SK-N-SH (cell line): ENCODE measurements at regions not wholly inside any gene's neighbourhood (a gene's known extent, or its start where the extent isn't known, plus 50 kb on each side); places are given as distances from the start of the nearest gene placed in this dataset.
"Not testable (repeated sequence)": the region's sequence is repeated elsewhere in the genome, so short reads cannot be mapped to it uniquely, and the experiment has no call there.

Experiments used
- CTCF ChIA-PET: fragments of 300-600, 350-600 bp; formaldehyde crosslinking; extraction: SDS; loops from one replicate; lab custom pipeline; 2021; lab: Yijun Ruan, JAX
- POLR2A ChIA-PET: fragments of 350-600 bp; sonication (Branson Sonifier 250); formaldehyde crosslinking; extraction: SDS; loops from one replicate; lab custom pipeline; 2020; ENCODE audit warnings: antibody characterized with exemption, inconsistent platforms; lab: Yijun Ruan, JAX
- DNase-seq: peaks from one replicate; pipeline ENCODE4 v3.0.0; 2012
- H2AFZ ChIP-seq: fragments of 200-600 bp; sonication (generic); 2 replicates; pipeline ENCODE4 v1.8.1; 2016; ENCODE audit warnings: antibody characterized with exemption, mild to moderate bottlenecking, low read depth
- H3F3A ChIP-seq: fragments of 200-600 bp; sonication (generic); replicated peaks from 2 replicates; pipeline ENCODE3; 2016; ENCODE audit warnings: antibody characterized with exemption, mild to moderate bottlenecking; ENCODE audit not compliant: insufficient read depth
- H3K27ac ChIP-seq, 2 experiments: fragments of 200-500 bp in 1 of 2; fragments of 200-600 bp in 1 of 2; sonication (Bioruptor generic) in 1 of 2; sonication (generic), shearing (Covaris generic) in 1 of 2; 2 replicates each; pipeline versions ENCODE4 v1.5.1 to v1.6.1; 2014 to 2016; ENCODE audit warnings: low read depth in 2 of 2, inconsistent platforms in 1 of 2, low read length in 1 of 2, mild to moderate bottlenecking in 1 of 2, mixed read lengths in 1 of 2
- H3K27me3 ChIP-seq: fragments of 200-600 bp; sonication (generic), shearing (Covaris generic); 2 replicates; pipeline ENCODE4 v1.6.1; 2016; ENCODE audit warnings: mixed run types; ENCODE audit not compliant: insufficient read depth
- H3K36me3 ChIP-seq, 2 experiments: fragments of 200-500 bp in 1 of 2; fragments of 200-600 bp in 1 of 2; sonication (Bioruptor generic) in 1 of 2; sonication (generic) in 1 of 2; replicated peaks in 1 of 2; 2 replicates each; pipeline versions ENCODE3 to v1.5.1; 2014 to 2016; ENCODE audit warnings: low read length in 1 of 2, mild to moderate bottlenecking in 1 of 2; ENCODE audit not compliant: insufficient read depth in 2 of 2, control insufficient read depth in 1 of 2
- H3K4me1 ChIP-seq, 2 experiments: fragments of 200-500 bp in 1 of 2; fragments of 200-600 bp in 1 of 2; sonication (Bioruptor generic) in 1 of 2; sonication (generic), shearing (Covaris generic) in 1 of 2; 2 replicates each; pipeline versions ENCODE4 v1.5.1 to v1.6.1; 2014 to 2016; ENCODE audit warnings: low read depth in 1 of 2, low read length in 1 of 2, mixed run types in 1 of 2; ENCODE audit not compliant: insufficient read depth in 2 of 2, control insufficient read depth in 1 of 2
- H3K4me2 ChIP-seq: fragments of 200-600 bp; sonication (generic), shearing (Covaris generic); 2 replicates; pipeline ENCODE4 v1.6.1; 2017; ENCODE audit warnings: mixed run types
- H3K4me3 ChIP-seq, 2 experiments: fragments of 200-500 bp in 1 of 2; fragments of 200-600 bp in 1 of 2; sonication (Bioruptor generic) in 1 of 2; sonication (generic), shearing (Covaris generic) in 1 of 2; 2 replicates each; pipeline versions ENCODE4 v1.5.1 to v1.8.1; 2014 to 2016; ENCODE audit warnings: low read depth in 2 of 2, inconsistent platforms in 1 of 2, low read length in 1 of 2, mild to moderate bottlenecking in 1 of 2, mixed read lengths in 1 of 2, moderate library complexity in 1 of 2
- H3K79me2 ChIP-seq: fragments of 200-600 bp; sonication (generic); 2 replicates; pipeline ENCODE4 v1.8.1; 2017; ENCODE audit warnings: mild to moderate bottlenecking; ENCODE audit not compliant: insufficient read depth
- H3K9ac ChIP-seq: fragments of 200-600 bp; sonication (generic); 2 replicates; pipeline ENCODE4 v1.6.1; 2017; ENCODE audit warnings: mixed run types
- H3K9me2 ChIP-seq: fragments of 200-600 bp; sonication (generic); 2 replicates; pipeline ENCODE4 v1.6.1; 2017; ENCODE audit warnings: mixed run types
- H3K9me3 ChIP-seq: fragments of 200-600 bp; sonication (generic); 2 replicates; pipeline ENCODE4 v1.6.1; 2017; ENCODE audit warnings: mixed run types, mild to moderate bottlenecking, moderate library complexity
- H4K20me1 ChIP-seq: fragments of 200-600 bp; sonication (generic); 2 replicates; pipeline ENCODE4 v1.6.1; 2017; ENCODE audit warnings: mild to moderate bottlenecking, mixed run types; ENCODE audit not compliant: insufficient read depth
- WGBS: methylation state at CpG from one replicate; pipeline ENCODE4 v1.1.6; 2017; ENCODE audit warnings: low lambda C conversion rate; 5-methylcytosine and 5-hydroxymethylcytosine counted together

DNA sequence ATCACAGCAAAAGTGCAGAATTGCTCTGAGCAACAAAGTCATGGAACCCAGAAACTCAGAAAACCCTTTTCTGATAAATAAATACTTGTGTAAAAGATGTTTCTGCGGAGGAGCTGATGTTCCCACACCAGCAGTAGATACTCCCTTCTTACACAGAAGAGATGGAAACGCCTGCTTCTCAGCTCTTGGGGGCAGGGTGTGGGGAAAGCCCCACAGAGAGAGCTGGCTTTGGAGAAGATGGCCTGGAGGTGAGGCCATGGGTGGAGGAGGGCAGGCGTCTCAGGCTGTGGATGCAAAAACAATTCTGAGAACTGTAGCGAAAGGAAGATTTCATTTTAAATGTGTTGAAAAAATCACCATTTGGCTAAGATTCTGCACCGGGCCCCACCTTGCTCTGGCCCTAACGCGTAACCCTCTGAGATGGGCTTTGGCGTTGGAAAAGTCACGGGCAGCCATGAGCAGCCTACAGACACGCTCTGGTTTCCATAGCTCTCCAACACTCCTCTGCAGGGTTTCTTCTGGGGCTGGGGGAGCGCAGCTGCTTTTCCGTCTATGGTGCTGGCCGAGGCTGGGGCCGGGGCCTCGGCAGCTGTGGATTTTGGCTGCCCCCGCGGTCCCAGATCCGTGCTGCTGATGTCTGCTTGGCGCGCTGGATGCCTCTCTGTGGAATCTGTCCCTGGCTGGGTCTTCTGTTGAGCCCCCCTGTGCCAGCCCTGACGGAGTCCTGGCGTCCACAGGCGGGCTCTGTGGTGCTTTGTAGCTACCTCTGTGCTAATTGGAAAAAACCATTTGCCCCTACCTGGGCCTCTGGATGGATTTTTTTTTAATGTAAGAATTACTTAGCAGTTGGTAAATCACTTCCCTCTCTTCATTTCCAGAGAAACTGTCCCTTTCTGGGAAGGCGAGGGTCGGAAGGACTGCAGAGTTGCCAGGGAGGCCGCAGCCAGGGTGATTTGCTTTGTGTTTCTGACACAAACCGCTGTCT lies 200.9 kb downstream of the BANP start:
- DNase-seq, H3K79me2 ChIP-seq, H3K4me3 ChIP-seq, H3K36me3 ChIP-seq, H3K9me3 ChIP-seq, CTCF ChIA-PET, H3K9ac ChIP-seq, H3K9me2 ChIP-seq, H2AFZ ChIP-seq, H4K20me1 ChIP-seq, POLR2A ChIA-PET, H3F3A ChIP-seq, H3K4me2 ChIP-seq, H3K27me3 ChIP-seq: not testable (repeated sequence)
- H3K4me1 ChIP-seq: peaks cover 0 to 34% of the 10 kb centered on the region in 2 experiments; a peak in 1 of 4 replicates
- 80% methylated on average over 17 of the region's 27 CpGs for WGBS
- peak overlapping the region in 1 of 2 experiments; percentile 62; a peak in 1 of 4 replicates for H3K27ac ChIP-seq

DNA sequence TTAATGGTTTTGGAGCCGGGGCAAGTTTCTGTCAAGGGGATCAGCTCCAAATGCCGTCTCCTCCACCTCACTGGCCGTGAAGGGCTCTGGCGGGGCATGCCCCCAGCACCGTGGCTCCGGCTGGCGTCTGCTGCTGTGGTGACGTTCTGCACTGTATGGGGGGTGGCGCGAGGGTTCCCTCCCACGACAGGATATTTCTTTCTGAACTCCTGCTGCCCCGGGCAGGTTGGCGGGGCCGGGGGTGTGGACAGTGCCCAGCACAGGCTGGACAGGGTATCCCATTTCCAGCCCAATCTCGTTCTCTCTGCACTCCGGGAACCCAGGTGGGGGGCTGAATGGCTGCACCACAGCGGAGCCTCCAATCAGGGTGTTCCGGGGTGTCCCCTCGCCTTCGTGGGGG lies 201.6 kb downstream of the BANP start:
- POLR2A ChIA-PET, H3K4me2 ChIP-seq, CTCF ChIA-PET, H3K36me3 ChIP-seq, H3K9ac ChIP-seq, H3K79me2 ChIP-seq, H3K27me3 ChIP-seq, H3K9me2 ChIP-seq, H4K20me1 ChIP-seq, H3K9me3 ChIP-seq, H3F3A ChIP-seq, H3K4me3 ChIP-seq, H2AFZ ChIP-seq: not testable (repeated sequence)
- H3K27ac ChIP-seq: peak overlapping the region in 1 of 2 experiments; percentile 25; a peak in 1 of 4 replicates
- H3K4me1 ChIP-seq: peaks cover 0 to 35% of the 10 kb centered on the region in 2 experiments; a peak in 1 of 4 replicates
- WGBS: 55% methylated on average over 5 of the region's 20 CpGs
- DNase-seq: peak; percentile 31

DNA sequence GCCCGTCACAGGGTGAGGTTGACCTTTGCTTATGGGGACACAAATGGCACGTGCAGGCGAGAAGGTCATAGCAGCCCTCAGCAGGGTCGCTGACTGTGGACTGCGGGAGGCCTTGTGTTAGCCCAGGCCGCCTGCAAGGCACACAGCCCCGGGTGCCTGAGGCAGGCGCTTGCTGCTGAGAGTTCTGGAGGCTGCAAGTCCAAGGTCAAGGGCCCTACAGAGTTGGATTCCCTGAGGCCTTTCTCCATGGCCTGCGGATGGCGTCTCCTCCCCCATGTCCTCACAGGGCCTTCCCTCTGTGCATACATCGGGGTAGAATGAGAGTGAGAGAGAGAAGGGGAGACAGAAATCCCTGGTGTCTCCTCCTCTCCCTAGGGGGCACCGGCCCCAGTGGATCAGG lies 202.3 kb downstream of the BANP start:
- H3K27me3 ChIP-seq, H3K4me2 ChIP-seq, H3K27ac ChIP-seq, H3K4me3 ChIP-seq, POLR2A ChIA-PET, H3F3A ChIP-seq, H2AFZ ChIP-seq, H4K20me1 ChIP-seq, H3K9me3 ChIP-seq, H3K9me2 ChIP-seq, DNase-seq, H3K9ac ChIP-seq, H3K79me2 ChIP-seq, H3K36me3 ChIP-seq, CTCF ChIA-PET: not testable (repeated sequence)
- 60% methylated on average over 1 of the region's 12 CpGs for WGBS
- peaks cover 0 to 33% of the 10 kb centered on the region in 2 experiments; a peak in 1 of 4 replicates for H3K4me1 ChIP-seq

DNA sequence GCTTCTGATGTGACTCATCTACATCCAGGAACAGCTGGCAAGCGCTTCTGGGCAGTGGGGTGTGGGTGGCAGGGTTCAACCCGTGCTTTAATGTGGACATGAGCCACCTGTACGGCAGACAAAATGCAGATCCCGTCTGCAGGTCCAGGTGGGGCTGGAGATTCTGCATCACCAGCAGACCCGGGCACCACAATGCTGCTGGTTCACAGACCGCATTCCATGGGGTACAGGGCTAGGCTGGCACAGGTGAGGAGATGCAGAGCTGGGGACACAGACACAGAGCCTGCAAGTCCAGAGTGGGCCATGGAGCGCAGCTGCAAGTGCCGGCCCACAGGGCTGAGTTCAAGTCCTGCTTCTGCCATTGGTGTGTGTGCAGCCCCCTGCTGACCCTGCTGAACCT lies 203.7 kb downstream of the BANP start:
- H3K9ac ChIP-seq, H2AFZ ChIP-seq, H3K9me2 ChIP-seq, H3K9me3 ChIP-seq, DNase-seq, H4K20me1 ChIP-seq, H3K27ac ChIP-seq, H3K79me2 ChIP-seq, H3K36me3 ChIP-seq, POLR2A ChIA-PET, H3K27me3 ChIP-seq, H3K4me2 ChIP-seq, H3K4me3 ChIP-seq, CTCF ChIA-PET, H3F3A ChIP-seq: not testable (repeated sequence)
- 80% methylated on average over 3 of the region's 8 CpGs for WGBS
- peaks cover 0 to 27% of the 10 kb centered on the region in 2 experiments; a peak in 1 of 4 replicates for H3K4me1 ChIP-seq

- H4K20me1 ChIP-seq, H3K27me3 ChIP-seq, H3K4me2 ChIP-seq, H2AFZ ChIP-seq, H3K9me2 ChIP-seq, POLR2A ChIA-PET, H3K4me3 ChIP-seq, H3F3A ChIP-seq, H3K79me2 ChIP-seq, H3K27ac ChIP-seq, H3K9ac ChIP-seq, DNase-seq, H3K9me3 ChIP-seq, H3K36me3 ChIP-seq: not testable (repeated sequence)
- WGBS: 53% methylated on average over 10 of the region's 10 CpGs
- CTCF ChIA-PET: interaction anchor here (1.0 kb wide), 1 partner anchor 282 kb away, joined by 3 read pairs; no protein-coding TSS in a partner anchor
- H3K4me1 ChIP-seq: peaks cover 0 to 27% of the 10 kb centered on the region in 2 experiments; a peak in 1 of 4 replicates
Observed at GRCh38 chr16:88155681-88156080, 204.4 kb downstream of the BANP start.

DNA sequence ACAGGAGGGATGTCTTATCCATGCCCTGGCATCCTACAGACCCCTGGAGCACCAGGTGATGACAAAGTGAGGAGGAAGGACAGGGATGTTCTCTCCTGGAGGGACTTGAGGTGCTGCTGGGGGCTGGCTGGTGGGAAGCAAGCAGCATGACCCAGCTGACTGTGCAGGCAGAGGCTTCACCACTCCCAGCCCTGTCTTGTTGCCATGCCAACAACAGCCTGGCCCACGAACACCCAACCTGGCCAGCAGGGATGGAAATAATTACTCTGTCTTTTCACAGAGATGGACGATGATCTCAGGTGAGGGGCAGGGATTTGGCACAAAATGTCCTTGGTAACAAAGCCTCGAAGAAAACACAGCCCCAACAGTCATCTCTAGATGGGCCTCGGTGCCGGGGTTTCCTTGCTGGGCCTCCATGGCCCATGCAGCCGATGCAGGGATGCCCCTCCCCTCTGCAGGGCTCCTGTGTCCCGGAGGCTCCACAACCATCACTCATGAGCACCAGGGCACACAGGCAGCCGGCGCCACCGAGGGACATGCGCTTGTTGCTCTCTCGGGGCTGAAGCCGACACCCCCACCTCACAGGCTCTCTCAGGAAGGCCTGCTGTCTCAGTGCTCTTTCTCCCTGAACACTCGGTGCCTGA lies 205.5 kb downstream of the BANP start:
- 44% methylated on average over 4 of the region's 14 CpGs for WGBS
- H3K4me3 ChIP-seq, CTCF ChIA-PET, POLR2A ChIA-PET, H4K20me1 ChIP-seq, H3K9me2 ChIP-seq, H3K9ac ChIP-seq, H3K4me2 ChIP-seq, H3K27me3 ChIP-seq, H3F3A ChIP-seq, H3K9me3 ChIP-seq, H2AFZ ChIP-seq, H3K79me2 ChIP-seq, H3K36me3 ChIP-seq: not testable (repeated sequence)
- DNase-seq: peak; percentile 35
- peak overlapping the region in 1 of 2 experiments; percentile 43; a peak in 1 of 4 replicates for H3K27ac ChIP-seq
- H3K4me1 ChIP-seq: peaks cover 0 to 27% of the 10 kb centered on the region in 2 experiments; a peak in 1 of 4 replicates
